ENCODE measurements at regions not wholly inside any gene's neighbourhood (a gene's known extent, or its start where the extent isn't known, plus 50 kb on each side); places are given as distances from the start of the nearest gene placed in this dataset.

- no peak; the same call in none of the 2 replicates for TF ChIP-seq ZNF607 (CRISPR knock-in tag; IDR thresholded peaks at IDR 0.05; ENCODE audit: borderline replicate concordance)
- peak; percentile 23; the same call in 1 of the 2 replicates for TF ChIP-seq MIER2 (CRISPR knock-in tag; IDR thresholded peaks at IDR 0.05)
- TF ChIP-seq ZNF501 (CRISPR knock-in tag; IDR thresholded peaks at IDR 0.05) = peak; percentile 90
- no peak for TF ChIP-seq SYNCRIP (IDR thresholded peaks at IDR 0.05; ENCODE audit: insufficient read depth, low read depth, low read length)
- no peak for TF ChIP-seq ATF1 (CRISPR knock-in tag; IDR thresholded peaks at IDR 0.05)
- no peak for TF ChIP-seq FOXA1 (IDR thresholded peaks at IDR 0.05)
- 0 out of 2 replicates have a peak, but pooled peaks have one; percentile 51 for TF ChIP-seq FOXA1 (CRISPR knock-in tag; IDR thresholded peaks at IDR 0.05)
- peak; percentile 80 for TF ChIP-seq CHD4 (IDR thresholded peaks at IDR 0.05; ENCODE audit: borderline replicate concordance, low read length)
- TF ChIP-seq ZNF878 (CRISPR knock-in tag; IDR thresholded peaks at IDR 0.05) = peak; percentile 53; the same call in 1 of the 2 replicates
- TF ChIP-seq PHF20 (CRISPR knock-in tag; IDR thresholded peaks at IDR 0.05) = no peak
- TF ChIP-seq ZNF335 (CRISPR knock-in tag; IDR thresholded peaks at IDR 0.05) = peak; percentile 81
- no peak for TF ChIP-seq JUN (CRISPR knock-in tag; IDR thresholded peaks at IDR 0.05)
- no peak for TF ChIP-seq FOXK2 (IDR thresholded peaks at IDR 0.05)
- no peak; the same call in 1 of the 2 replicates for TF ChIP-seq SMC3 (IDR thresholded peaks at IDR 0.05; ENCODE audit: low read length)
- TF ChIP-seq, protein P1, sequence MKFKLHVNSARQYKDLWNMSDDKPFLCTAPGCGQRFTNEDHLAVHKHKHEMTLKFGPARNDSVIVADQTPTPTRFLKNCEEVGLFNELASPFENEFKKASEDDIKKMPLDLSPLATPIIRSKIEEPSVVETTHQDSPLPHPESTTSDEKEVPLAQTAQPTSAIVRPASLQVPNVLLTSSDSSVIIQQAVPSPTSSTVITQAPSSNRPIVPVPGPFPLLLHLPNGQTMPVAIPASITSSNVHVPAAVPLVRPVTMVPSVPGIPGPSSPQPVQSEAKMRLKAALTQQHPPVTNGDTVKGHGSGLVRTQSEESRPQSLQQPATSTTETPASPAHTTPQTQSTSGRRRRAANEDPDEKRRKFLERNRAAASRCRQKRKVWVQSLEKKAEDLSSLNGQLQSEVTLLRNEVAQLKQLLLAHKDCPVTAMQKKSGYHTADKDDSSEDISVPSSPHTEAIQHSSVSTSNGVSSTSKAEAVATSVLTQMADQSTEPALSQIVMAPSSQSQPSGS (CRISPR knock-in tag; IDR thresholded peaks at IDR 0.05) = peak; percentile 81
- no peak for TF ChIP-seq TERF1 (CRISPR knock-in tag; IDR thresholded peaks at IDR 0.05)
- TF ChIP-seq FOXK1 (CRISPR knock-in tag; IDR thresholded peaks at IDR 0.05; ENCODE audit: borderline replicate concordance, low read depth) = peak; percentile 9; the same call in 1 of the 2 replicates
- no peak for TF ChIP-seq ATF7-NPFF (CRISPR knock-in tag; IDR thresholded peaks at IDR 0.05; ENCODE audit: low read depth)
- TF ChIP-seq ZNF788 (CRISPR knock-in tag; IDR thresholded peaks at IDR 0.05; ENCODE audit: borderline replicate concordance) = peak; percentile 43; the same call in 1 of the 2 replicates
- TF ChIP-seq MYNN (CRISPR knock-in tag; IDR thresholded peaks at IDR 0.05; ENCODE audit: low read depth) = no peak; the same call in 1 of the 2 replicates
- TF ChIP-seq PBX3 (CRISPR knock-in tag; IDR thresholded peaks at IDR 0.05; ENCODE audit: borderline replicate concordance) = no peak
- TF ChIP-seq ZNF382 (CRISPR knock-in tag; IDR thresholded peaks at IDR 0.05; ENCODE audit: borderline replicate concordance) = no peak
- no peak for TF ChIP-seq POLR2AphosphoS2 (IDR thresholded peaks at IDR 0.05; ENCODE audit: low read depth, low read length)
- TF ChIP-seq ZNF513 (CRISPR knock-in tag; conservative IDR thresholded peaks at IDR 0.05) = 0 out of 2 replicates have a peak, but pooled peaks have one; percentile 29
- TF ChIP-seq, protein P2, sequence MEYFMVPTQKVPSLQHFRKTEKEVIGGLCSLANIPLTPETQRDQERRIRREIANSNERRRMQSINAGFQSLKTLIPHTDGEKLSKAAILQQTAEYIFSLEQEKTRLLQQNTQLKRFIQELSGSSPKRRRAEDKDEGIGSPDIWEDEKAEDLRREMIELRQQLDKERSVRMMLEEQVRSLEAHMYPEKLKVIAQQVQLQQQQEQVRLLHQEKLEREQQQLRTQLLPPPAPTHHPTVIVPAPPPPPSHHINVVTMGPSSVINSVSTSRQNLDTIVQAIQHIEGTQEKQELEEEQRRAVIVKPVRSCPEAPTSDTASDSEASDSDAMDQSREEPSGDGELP (IDR thresholded peaks at IDR 0.05; ENCODE audit: borderline replicate concordance, low read depth) = peak; percentile 59
Observed at GRCh38 chr17:77279448-77280303, 138.9 kb downstream of the SEC14L1 start (continued).

Measured in HepG2 (cell line).